H1 (cell line): ENCODE measurements at regions not wholly inside any gene's neighbourhood (a gene's known extent, or its start where the extent isn't known, plus 50 kb on each side); places are given as distances from the start of the nearest gene placed in this dataset.

Source experiments
- CTCF ChIA-PET: fragments of 300-600 bp; sonication (Branson Sonifier 250); formaldehyde crosslinking; loops from one replicate; lab custom pipeline; 2021; ENCODE audit not compliant: partially characterized antibody; lab: Charles Lee
- POLR2A ChIA-PET: fragments of 300-600 bp; sonication (Branson Sonifier 250); formaldehyde crosslinking; loops from one replicate; lab custom pipeline; 2021; ENCODE audit warnings: inconsistent platforms; ENCODE audit not compliant: partially characterized antibody; lab: Charles Lee
- DNase-seq, 2 experiments: peaks; one replicate each; pipeline versions ENCODE4 v3.0.0 to v3.0.0-alpha.2; 2010 to 2022; ENCODE audit warnings: low spot score in 2 of 2, low read depth in 1 of 2, mixed read lengths in 1 of 2
- FAIRE-seq: peaks from 2 replicates; lab custom pipeline; 2011; peaks lifted over from hg19 to GRCh38; lab: Jason Lieb, UNC
- H2AFZ ChIP-seq: 2 replicates; pipeline ENCODE4 v1.8.1; 2012; ENCODE audit warnings: low read length, inconsistent platforms
- H2AK5ac ChIP-seq: 2 replicates; pipeline ENCODE4 v1.6.1; 2013; ENCODE audit warnings: low read depth, low read length
- H2BK120ac ChIP-seq: replicated peaks from 2 replicates; pipeline ENCODE3; 2013; ENCODE audit warnings: low read depth, low read length, inconsistent platforms
- H2BK12ac ChIP-seq: 2 replicates; pipeline ENCODE4 v1.6.1; 2013; ENCODE audit warnings: low read depth, low read length
- H2BK15ac ChIP-seq: 2 replicates; pipeline ENCODE4 v1.6.1; 2013; ENCODE audit warnings: low read length
- H2BK20ac ChIP-seq: 2 replicates; pipeline ENCODE4 v1.6.1; 2013; ENCODE audit warnings: low read length
- H2BK5ac ChIP-seq: 2 replicates; pipeline ENCODE4 v1.6.1; 2013; ENCODE audit warnings: low read depth, low read length
- H3K14ac ChIP-seq: 2 replicates; pipeline ENCODE4 v1.6.1; 2013; ENCODE audit warnings: inconsistent platforms; ENCODE audit not compliant: insufficient read length
- H3K18ac ChIP-seq: 2 replicates; pipeline ENCODE4 v1.6.1; 2013; ENCODE audit warnings: low read length; ENCODE audit errors: extremely low read depth
- H3K23ac ChIP-seq: 2 replicates; pipeline ENCODE4 v1.6.1; 2013; ENCODE audit warnings: inconsistent platforms; ENCODE audit not compliant: insufficient read length
- H3K23me2 ChIP-seq: 2 replicates; pipeline ENCODE4 v1.6.1; 2013; ENCODE audit warnings: low read depth, low read length
- H3K27ac ChIP-seq: 2 replicates; pipeline ENCODE4 v1.6.1; 2011; ENCODE audit warnings: low read depth, low read length, inconsistent platforms
- H3K27me3 ChIP-seq, 4 experiments: replicated peaks in 1 of 4; 1 replicate in 1 of 4; 2 replicates in 3 of 4; pipeline versions ENCODE4 v1.6.1 to v1.8.1; 2011 to 2013; ENCODE audit warnings: low read length in 3 of 4, mild to moderate bottlenecking in 3 of 4, inconsistent platforms in 2 of 4, mixed read lengths in 2 of 4, moderate library complexity in 1 of 4; ENCODE audit not compliant: control insufficient read depth in 3 of 4, insufficient read depth in 3 of 4; ENCODE audit errors: extremely low read depth in 1 of 4
- H3K36me3 ChIP-seq, 4 experiments: 2 replicates each; pipeline versions ENCODE4 v1.6.1 to v1.8.1; 2011 to 2013; ENCODE audit warnings: mild to moderate bottlenecking in 4 of 4, low read length in 3 of 4, moderate library complexity in 2 of 4, control low read depth in 1 of 4, inconsistent platforms in 1 of 4; ENCODE audit not compliant: insufficient read depth in 4 of 4, control insufficient read depth in 2 of 4
- H3K4ac ChIP-seq: replicated peaks from 2 replicates; pipeline ENCODE3; 2013; ENCODE audit warnings: low read length, low read depth, mixed read lengths, inconsistent platforms; ENCODE audit not compliant: insufficient read length
- H3K4me1 ChIP-seq, 4 experiments: replicated peaks in 1 of 4; 1 replicate in 1 of 4; 2 replicates in 3 of 4; pipeline versions ENCODE4 v1.6.1 to v1.8.1; 2011 to 2013; ENCODE audit warnings: low read length in 3 of 4, inconsistent platforms in 2 of 4, mixed read lengths in 1 of 4; ENCODE audit not compliant: insufficient read depth in 4 of 4, control insufficient read depth in 3 of 4
- H3K4me2 ChIP-seq, 2 experiments: 2 replicates each; pipeline versions ENCODE4 v1.6.1 to v1.8.1; 2011 to 2013; ENCODE audit warnings: low read depth in 2 of 2, low read length in 2 of 2, control low read depth in 1 of 2, inconsistent platforms in 1 of 2, mild to moderate bottlenecking in 1 of 2; ENCODE audit not compliant: insufficient read depth in 1 of 2
- H3K4me3 ChIP-seq, 4 experiments: fragments of 200-600, 300-600 bp in 1 of 4; sonication (generic), shearing (Covaris generic), sonication (Bioruptor Twin) in 1 of 4; 2 replicates each; pipeline versions ENCODE4 v1.5.1 to v1.8.1; 2011 to 2016; ENCODE audit warnings: low read length in 4 of 4, low read depth in 3 of 4, control low read depth in 2 of 4, inconsistent platforms in 2 of 4, mild to moderate bottlenecking in 2 of 4, mixed read lengths in 1 of 4, moderate library complexity in 1 of 4; ENCODE audit not compliant: insufficient read depth in 2 of 4; ENCODE audit errors: extremely low read depth in 1 of 4
- H3K56ac ChIP-seq: replicated peaks from 2 replicates; pipeline ENCODE3; 2013; ENCODE audit warnings: low read depth, mild to moderate bottlenecking, mixed read lengths, low read length, inconsistent platforms; ENCODE audit not compliant: insufficient read length
- H3K79me1 ChIP-seq: 2 replicates; pipeline ENCODE4 v1.6.1; 2013; ENCODE audit warnings: low read depth, low read length, control low read depth
- H3K79me2 ChIP-seq, 2 experiments: 2 replicates each; pipeline versions ENCODE4 v1.6.1 to v1.8.1; 2012 to 2013; ENCODE audit warnings: low read length in 2 of 2, mild to moderate bottlenecking in 2 of 2, inconsistent platforms in 1 of 2; ENCODE audit not compliant: insufficient read depth in 2 of 2, control insufficient read depth in 1 of 2
- H3K9ac ChIP-seq, 4 experiments: replicated peaks in 1 of 4; 1 replicate in 1 of 4; 2 replicates in 3 of 4; pipeline versions ENCODE4 v1.6.1 to v1.8.1; 2011 to 2013; ENCODE audit warnings: low read depth in 3 of 4, low read length in 3 of 4, control low read depth in 2 of 4, mild to moderate bottlenecking in 2 of 4, moderate library complexity in 2 of 4, inconsistent platforms in 1 of 4; ENCODE audit errors: extremely low read depth in 1 of 4
- H3K9me3 ChIP-seq, 2 experiments: 2 replicates each; pipeline versions ENCODE4 v1.6.1 to v1.8.1; 2012 to 2013; ENCODE audit warnings: mild to moderate bottlenecking in 2 of 2, moderate library complexity in 2 of 2, control low read depth in 1 of 2, inconsistent platforms in 1 of 2, low read depth in 1 of 2, low read length in 1 of 2, mixed read lengths in 1 of 2; ENCODE audit not compliant: insufficient read depth in 2 of 2
- H4K20me1 ChIP-seq, 2 experiments: replicated peaks in 1 of 2; 2 replicates each; pipeline versions ENCODE3 to v1.8.1; 2011 to 2013; ENCODE audit warnings: inconsistent platforms in 2 of 2, low read length in 2 of 2, mild to moderate bottlenecking in 1 of 2; ENCODE audit not compliant: insufficient read depth in 2 of 2, control insufficient read depth in 1 of 2
- H4K5ac ChIP-seq: 2 replicates; pipeline ENCODE4 v1.6.1; 2013; ENCODE audit warnings: low read length, low read depth, mixed read lengths, inconsistent platforms; ENCODE audit not compliant: insufficient read length
- H4K8ac ChIP-seq: 2 replicates; pipeline ENCODE4 v1.8.0; 2013; ENCODE audit warnings: mild to moderate bottlenecking, moderate library complexity, low read length, inconsistent platforms; ENCODE audit not compliant: insufficient read depth; ENCODE audit errors: extremely low read depth
- H4K91ac ChIP-seq: replicated peaks from 2 replicates; pipeline ENCODE3; 2013; ENCODE audit warnings: low read length, mixed read lengths, inconsistent platforms; ENCODE audit not compliant: insufficient read length
- CBX5 ChIP-seq: fragments of 300-800, 300-1000 bp; sonication (generic); IDR thresholded peaks from 2 replicates; pipeline ENCODE4 v1.7.1; 2016; ENCODE audit warnings: antibody characterized with exemption, low read length, low read depth
- CREB1 ChIP-seq: IDR thresholded peaks from 2 replicates; pipeline ENCODE4 v1.6.1; 2012; ENCODE audit warnings: inconsistent platforms
- E2F6 ChIP-seq: IDR thresholded peaks from 2 replicates; pipeline ENCODE4 v1.6.1; 2012; ENCODE audit warnings: inconsistent platforms
- EGR1 ChIP-seq: IDR thresholded peaks from 2 replicates; pipeline ENCODE4 v1.6.1; 2011; ENCODE audit warnings: low read depth, low read length, borderline replicate concordance
- KDM4A ChIP-seq: IDR thresholded peaks from one replicate; pipeline ENCODE4 v1.7.1; 2012; ENCODE audit warnings: low read depth, mild to moderate bottlenecking, moderate library complexity, low read length, inconsistent platforms; ENCODE audit not compliant: severe bottlenecking
- SP2 ChIP-seq: IDR thresholded peaks from 2 replicates; pipeline ENCODE4 v1.6.1; 2012; ENCODE audit warnings: mild to moderate bottlenecking, low read length, inconsistent platforms
- TEAD4 ChIP-seq: IDR thresholded peaks from 2 replicates; pipeline ENCODE4 v1.6.1; 2012; ENCODE audit warnings: low read depth, low read length, inconsistent platforms, mixed read lengths
- WGBS, 2 experiments: shearing (Covaris generic) in 1 of 2; methylation state at CpG; one replicate each; pipeline versions ENCODE4 v1.1.6 to v1.1.7; 2013 to 2015; ENCODE audit warnings: low lambda C conversion rate in 2 of 2, mixed read lengths in 2 of 2, inconsistent platforms in 1 of 2, low coverage in 1 of 2, missing lambda C conversion rate in 1 of 2; ENCODE audit not compliant: insufficient replicate concordance in 2 of 2, insufficient coverage in 1 of 2, insufficient read length in 1 of 2; ENCODE audit errors: extremely low coverage in 1 of 2, missing lambda C conversion rate in 1 of 2; 5-methylcytosine and 5-hydroxymethylcytosine counted together

GRCh38 chrX:42715701-42716262, 62.2 kb downstream of the PPP1R2C start:
- no peaks in the 10 kb centered on the region for H3K23me2 ChIP-seq
- no peak overlapping the region for H4K5ac ChIP-seq
- H3K9ac ChIP-seq = no peak overlapping the region
- H2BK120ac ChIP-seq = no peak overlapping the region
- no peak overlapping the region for H2BK20ac ChIP-seq
- H3K56ac ChIP-seq = no peak overlapping the region
- H3K9me3 ChIP-seq = no peaks in the 10 kb centered on the region
- TF ChIP-seq CBX5 = no peak
- TF ChIP-seq EGR1 = no peak
- no peak for TF ChIP-seq TEAD4
- peak; percentile 19; the same call in 1 of the 2 replicates for TF ChIP-seq E2F6
- TF ChIP-seq KDM4A = no peak
- TF ChIP-seq CREB1 = no peak
- no peak for TF ChIP-seq SP2
- no peak overlapping the region for H4K91ac ChIP-seq
- CTCF ChIA-PET = interaction anchor here (1.0 to 1.3 kb wide), 5 partner anchors 17 to 342 kb away, joined by 3 to 5 read pairs (median 4); no protein-coding TSS in a partner anchor
- no peak for FAIRE-seq
- POLR2A ChIA-PET = no interaction called here
- H3K79me2 ChIP-seq = no peaks in the 10 kb centered on the region
- no peak overlapping the region for H3K27ac ChIP-seq
- no peak overlapping the region for H2BK12ac ChIP-seq
- H3K27me3 ChIP-seq = no peaks in the 10 kb centered on the region
- no peak overlapping the region for H3K23ac ChIP-seq
- H4K8ac ChIP-seq = no peak overlapping the region
- H3K14ac ChIP-seq = no peak overlapping the region
- H3K4me2 ChIP-seq = no peak overlapping the region
- 65% methylated on average over 7 of the region's 8 CpGs; no CpG with 5 or more reads in 1 of the 2 experiments for WGBS, 2 experiments
- H2AK5ac ChIP-seq = no peak overlapping the region
- H4K20me1 ChIP-seq = no peaks in the 10 kb centered on the region
- no peak overlapping the region for H3K4me3 ChIP-seq
- no peak overlapping the region for H3K4ac ChIP-seq
- H3K36me3 ChIP-seq = no peaks in the 10 kb centered on the region
- H3K4me1 ChIP-seq = peaks cover 0 to 5% (median 1%) of the 10 kb centered on the region in 4 experiments; a peak in 3 of 7 replicates
- no peak overlapping the region for H2BK15ac ChIP-seq
- no peaks in the 10 kb centered on the region for H3K79me1 ChIP-seq
- H2AFZ ChIP-seq = 0 out of 2 replicates have a peak overlapping the region, but pooled peaks have one; percentile 62
- H2BK5ac ChIP-seq = no peak overlapping the region
- H3K18ac ChIP-seq = no peak overlapping the region
- DNase-seq = no peak
